ENCODE measurements at regions not wholly inside any gene's neighbourhood (a gene's known extent, or its start where the extent isn't known, plus 50 kb on each side); places are given as distances from the start of the nearest gene placed in this dataset.

DNA sequence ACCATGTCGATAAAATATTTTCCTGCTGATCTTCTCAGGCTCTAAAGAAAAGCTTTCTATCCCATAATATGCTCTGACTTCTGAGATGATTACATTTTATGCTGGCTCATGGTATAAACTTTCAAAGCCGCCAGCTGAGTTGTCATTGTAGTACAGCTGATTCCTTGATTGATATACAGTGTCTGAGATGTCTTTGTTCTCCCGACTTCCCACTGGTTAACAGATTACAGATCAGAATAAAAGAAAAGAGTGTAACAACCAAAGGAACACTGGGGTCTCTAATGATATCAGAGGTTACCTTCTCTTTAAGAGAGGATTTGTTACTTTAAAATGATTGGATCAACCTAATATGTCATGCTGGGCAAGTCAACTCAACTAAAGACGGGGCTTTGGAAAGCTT is 485.4 kb upstream of the LRRC7 start:
- TF ChIP-seq POLR2A (IDR thresholded peaks at IDR 0.05), result no peak
- TF ChIP-seq, protein P1, sequence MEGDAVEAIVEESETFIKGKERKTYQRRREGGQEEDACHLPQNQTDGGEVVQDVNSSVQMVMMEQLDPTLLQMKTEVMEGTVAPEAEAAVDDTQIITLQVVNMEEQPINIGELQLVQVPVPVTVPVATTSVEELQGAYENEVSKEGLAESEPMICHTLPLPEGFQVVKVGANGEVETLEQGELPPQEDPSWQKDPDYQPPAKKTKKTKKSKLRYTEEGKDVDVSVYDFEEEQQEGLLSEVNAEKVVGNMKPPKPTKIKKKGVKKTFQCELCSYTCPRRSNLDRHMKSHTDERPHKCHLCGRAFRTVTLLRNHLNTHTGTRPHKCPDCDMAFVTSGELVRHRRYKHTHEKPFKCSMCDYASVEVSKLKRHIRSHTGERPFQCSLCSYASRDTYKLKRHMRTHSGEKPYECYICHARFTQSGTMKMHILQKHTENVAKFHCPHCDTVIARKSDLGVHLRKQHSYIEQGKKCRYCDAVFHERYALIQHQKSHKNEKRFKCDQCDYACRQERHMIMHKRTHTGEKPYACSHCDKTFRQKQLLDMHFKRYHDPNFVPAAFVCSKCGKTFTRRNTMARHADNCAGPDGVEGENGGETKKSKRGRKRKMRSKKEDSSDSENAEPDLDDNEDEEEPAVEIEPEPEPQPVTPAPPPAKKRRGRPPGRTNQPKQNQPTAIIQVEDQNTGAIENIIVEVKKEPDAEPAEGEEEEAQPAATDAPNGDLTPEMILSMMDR (IDR thresholded peaks at IDR 0.05), result no peak
- TF ChIP-seq EP300 (IDR thresholded peaks at IDR 0.05), result no peak

All from sigmoid colon (tissue), 4 donors.